GM20431 (cell line): ENCODE measurements at regions not wholly inside any gene's neighbourhood (a gene's known extent, or its start where the extent isn't known, plus 50 kb on each side); places are given as distances from the start of the nearest gene placed in this dataset.

Source experiments
- in situ Hi-C: fragments of 300-500 bp; cut with MseI, MboI; formaldehyde crosslinking; loops from one replicate; pipeline ENCODE4 v1.15.0; 2020; ENCODE audit warnings: low sequenced_read_pairs; ENCODE audit not compliant: unreplicated experiment

DNA sequence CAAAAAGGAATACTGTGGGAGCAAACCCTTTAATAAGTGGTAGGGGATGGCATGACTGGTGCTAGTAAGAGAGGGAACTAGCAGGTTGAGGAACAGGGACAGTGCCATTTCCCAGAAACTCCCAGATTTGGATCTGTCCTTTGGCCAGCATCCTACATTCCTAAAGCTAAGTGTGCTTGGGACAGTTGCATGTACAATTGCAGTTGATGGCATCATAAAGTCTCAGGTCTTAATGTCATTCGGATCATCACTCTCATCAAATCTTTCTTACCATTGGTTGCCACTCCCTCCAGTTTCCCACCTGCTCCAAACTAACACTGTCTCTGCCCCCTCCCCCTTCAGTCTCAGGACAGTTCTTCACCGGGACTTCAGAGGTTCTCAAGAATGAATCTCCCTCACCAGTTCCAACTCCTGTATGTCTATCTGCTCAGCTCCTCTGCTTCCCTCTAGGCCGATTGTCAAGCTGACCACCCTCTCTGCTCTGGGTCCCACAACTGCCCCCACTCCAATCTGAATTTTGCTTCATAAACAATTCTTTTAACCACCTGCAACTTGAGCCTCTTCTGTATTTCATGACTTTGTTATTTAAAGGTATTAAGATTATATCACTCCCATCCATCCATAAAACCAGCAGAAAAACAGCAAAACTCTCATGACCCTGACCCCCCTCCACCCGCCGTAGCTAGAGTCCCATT is 260.8 kb downstream of the CGGBP1 start:
- in situ Hi-C loops, result loop anchor here (25.0 kb wide), 1 partner anchor 189 kb away; no protein-coding TSS in a partner anchor

DNA sequence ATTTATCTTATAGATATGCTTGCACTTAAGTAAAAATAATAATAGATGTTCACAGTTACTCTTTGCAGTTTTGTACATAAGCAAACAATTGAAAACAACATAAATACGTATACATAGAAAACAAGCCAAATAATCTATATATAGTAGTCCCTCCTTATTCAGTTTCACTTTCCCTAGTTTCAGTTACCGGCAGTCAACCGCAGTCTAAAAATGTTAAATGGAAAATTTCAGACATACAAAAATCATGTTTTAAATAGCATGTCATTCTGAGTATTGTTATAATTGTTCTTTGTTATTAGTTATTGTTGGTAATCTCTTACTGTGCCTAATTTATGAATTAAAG is 262.0 kb downstream of the CGGBP1 start:
- in situ Hi-C loops, result loop anchor here (25.0 kb wide), 1 partner anchor 190 kb away; no protein-coding TSS in a partner anchor

DNA sequence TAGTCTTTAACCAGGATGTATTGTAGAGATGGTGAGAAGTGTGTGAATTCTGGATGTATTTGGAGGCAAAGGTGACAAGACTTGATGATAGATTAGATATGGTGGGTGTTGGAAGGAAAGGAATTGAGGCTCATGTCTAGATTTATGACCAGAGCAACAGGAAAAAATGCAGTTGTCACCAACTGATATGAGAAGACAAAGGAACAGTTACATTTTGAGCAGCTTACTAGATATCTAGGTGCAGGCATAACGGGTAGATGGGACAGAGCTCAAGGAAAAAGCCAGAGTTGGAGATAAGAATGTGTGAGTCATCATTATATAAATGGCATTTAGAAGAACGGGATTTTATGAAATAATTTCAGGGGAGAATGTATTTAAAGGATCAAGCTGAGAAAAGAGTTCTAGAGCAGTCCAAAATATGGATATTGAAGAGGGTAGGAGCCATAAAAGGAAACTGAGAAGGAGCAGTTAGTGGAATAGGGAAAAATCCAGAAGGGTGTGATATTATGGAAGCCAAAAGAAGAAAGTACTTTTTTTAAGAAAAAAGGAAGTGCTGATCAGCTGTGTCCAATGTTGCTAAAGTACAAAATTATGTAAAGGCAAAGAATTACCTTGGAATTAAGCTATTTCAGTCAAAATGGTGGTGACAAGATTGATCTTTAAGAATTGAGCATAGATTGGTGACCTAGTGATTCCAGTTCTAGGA is 262.5 kb downstream of the CGGBP1 start:
- in situ Hi-C loops, result loop anchor here (25.0 kb wide), 1 partner anchor 191 kb away; no protein-coding TSS in a partner anchor

DNA sequence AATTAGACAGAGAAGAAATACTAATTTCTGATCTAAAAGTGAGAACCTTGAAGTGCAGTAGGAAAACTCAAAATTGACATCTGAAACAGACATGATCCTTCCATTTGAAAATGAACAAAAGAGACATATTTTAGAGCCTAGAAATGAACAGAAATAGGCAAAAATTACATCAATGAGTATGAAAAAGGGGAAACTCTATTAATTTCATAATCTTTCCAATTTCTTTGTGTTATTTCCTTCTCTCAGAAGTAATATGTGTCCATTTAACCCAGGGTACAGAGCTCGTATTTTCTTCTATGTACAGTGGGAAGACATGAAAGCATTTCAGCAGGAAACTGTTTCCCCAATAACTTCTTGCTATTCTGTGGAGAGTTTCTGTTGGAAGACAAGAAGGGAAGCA is 263.1 kb downstream of the CGGBP1 start:
- in situ Hi-C loops, result loop anchor here (25.0 kb wide), 1 partner anchor 192 kb away; no protein-coding TSS in a partner anchor

DNA sequence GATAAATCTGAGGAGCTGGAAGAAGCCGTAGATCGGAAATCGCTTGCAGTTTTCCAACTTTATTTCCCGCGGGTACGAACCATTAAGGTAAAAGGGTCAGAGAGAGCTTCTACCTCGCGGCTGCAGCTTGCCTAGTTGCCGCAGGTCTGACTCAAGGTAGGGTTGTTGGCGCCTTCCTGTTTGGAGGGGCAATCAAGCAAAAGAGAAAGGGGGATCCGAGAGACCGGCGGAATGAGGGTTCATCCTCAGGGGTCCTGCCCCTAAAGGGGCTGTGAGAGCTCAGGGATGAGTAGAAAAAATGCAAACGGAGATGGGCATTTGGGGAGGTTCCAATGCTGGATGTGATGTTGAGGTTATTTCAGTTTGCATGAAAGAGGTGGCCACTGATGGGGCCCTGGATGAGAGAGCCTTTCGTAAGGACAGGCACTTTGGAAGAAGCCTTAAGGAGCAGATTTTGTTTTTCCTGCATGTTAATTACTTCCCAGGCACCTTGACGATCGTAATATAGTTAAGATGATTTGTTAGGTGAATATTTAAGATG is 265.4 kb downstream of the CGGBP1 start:
- in situ Hi-C loops, result loop anchor here (25.0 kb wide), 1 partner anchor 194 kb away; no protein-coding TSS in a partner anchor

DNA sequence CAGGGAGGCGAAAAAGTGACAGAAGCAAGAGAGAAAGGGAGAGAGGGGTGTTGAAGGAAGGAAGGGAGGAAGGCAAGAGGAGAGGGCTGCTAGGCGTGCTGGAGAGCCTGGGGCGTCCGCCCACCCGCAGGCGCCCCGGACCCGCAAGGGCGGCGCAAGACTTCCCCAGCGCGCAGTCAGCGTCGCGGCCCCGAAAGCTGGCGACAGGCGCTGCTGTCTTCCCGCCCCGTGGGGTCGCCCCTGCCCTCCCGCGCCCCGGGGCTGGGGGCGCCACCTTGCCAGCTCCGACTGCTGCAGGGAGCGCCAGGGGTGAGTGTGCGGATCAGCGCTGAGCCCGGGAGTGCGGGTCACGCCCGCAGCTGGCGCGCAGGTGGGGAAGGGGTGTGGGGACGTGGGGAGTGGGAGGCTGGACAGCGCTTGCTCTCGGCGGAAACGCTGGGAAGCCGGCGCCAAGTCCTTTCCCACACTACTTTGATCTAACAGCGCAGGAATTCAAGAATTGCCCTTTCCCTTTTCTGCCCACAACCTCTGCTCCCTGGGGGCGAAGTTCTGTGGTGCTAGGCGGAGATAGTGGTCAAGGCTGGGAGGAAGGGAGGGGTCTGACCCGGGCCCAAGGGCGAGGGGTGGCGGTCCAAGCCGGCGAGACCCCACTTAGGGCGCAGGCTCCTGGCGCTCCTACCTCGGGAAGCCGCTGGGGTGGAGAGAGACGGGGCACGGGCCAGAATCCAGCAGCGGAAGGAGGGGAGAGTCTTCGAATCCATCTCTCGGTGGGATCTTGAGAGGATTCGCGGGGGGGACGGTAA is 266.1 kb downstream of the CGGBP1 start, which contains the start of gene HTR1F:
Gene HTR1F, plus strand, starts transcription at position 173 of the 803 bp plus-strand sequence.
- in situ Hi-C loops, result loop anchor here (25.0 kb wide), 1 partner anchor 195 kb away; no protein-coding TSS in a partner anchor

DNA sequence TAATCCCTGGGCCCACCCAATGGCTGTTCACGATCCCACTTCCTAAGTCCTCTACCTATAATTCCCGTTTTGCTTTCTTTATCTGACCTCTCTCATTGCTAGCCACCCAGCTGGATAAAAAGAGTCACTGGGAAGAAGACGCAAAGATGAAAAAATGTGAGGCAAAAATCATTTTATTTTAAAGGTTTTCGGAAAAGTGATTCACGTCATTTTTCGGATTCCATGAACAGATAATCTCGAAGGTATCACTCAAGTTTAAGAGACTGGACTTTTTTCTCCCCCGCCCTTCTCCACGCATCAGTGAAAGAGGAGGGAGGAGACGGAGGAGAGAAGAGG is 266.6 kb downstream of the CGGBP1 start:
- in situ Hi-C loops, result loop anchor here (25.0 kb wide), 1 partner anchor 195 kb away; no protein-coding TSS in a partner anchor

DNA sequence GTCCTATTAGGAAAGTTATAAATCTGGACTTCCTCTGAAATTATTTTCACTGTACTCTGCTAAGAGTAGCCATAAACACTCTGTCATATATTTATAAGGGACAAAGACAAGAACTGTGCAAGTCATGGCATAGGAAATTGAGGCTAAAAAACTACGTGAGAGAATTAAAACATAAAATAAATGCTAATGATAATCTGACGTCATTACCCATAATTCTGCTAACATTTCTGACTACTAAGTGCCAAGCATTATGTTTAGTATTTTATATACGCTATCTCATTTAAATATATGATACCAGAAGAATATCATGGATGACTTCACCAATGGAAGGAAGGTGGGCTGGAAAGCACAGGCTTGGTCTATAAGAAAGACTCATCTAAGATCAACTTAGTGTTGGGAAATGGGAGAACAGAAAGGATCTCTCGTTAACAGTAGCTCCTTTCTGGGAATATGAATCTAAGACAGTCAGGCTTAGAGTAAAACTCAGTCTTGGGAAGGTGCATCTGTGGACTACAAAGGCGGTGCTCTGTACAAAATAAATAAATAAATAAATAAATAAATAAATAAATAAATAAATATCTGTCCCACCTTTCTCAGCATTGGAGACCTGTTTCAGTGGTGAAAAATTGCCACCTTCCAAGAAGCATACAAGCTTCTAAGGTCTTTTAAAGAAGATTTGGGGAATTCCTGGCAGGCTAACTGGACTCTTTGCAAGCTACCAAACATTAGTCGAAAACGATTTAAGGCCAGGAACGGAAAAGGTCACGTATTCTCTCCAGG is 267.4 kb downstream of the CGGBP1 start:
- in situ Hi-C loops, result loop anchor here (25.0 kb wide), 1 partner anchor 196 kb away; no protein-coding TSS in a partner anchor

DNA sequence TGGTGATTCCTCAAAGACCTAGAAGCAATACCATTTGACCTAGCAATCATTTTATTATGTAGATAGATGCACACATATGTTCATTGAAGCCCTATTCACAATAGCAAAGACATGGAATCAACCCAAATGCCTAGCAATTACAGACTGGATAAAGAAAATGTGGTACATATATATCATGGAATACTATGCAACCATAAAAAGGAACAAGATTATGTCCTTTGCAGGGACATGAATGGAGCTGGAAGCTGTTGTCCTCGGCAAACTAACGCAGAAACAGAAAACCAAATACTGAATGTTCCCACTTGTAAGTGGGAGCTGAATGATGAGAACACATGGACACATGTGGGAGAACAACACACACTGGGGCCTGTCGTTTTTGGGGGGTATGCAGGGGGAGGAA is 269.8 kb downstream of the CGGBP1 start:
- in situ Hi-C loops, result loop anchor here (25.0 kb wide), 1 partner anchor 198 kb away; no protein-coding TSS in a partner anchor

DNA sequence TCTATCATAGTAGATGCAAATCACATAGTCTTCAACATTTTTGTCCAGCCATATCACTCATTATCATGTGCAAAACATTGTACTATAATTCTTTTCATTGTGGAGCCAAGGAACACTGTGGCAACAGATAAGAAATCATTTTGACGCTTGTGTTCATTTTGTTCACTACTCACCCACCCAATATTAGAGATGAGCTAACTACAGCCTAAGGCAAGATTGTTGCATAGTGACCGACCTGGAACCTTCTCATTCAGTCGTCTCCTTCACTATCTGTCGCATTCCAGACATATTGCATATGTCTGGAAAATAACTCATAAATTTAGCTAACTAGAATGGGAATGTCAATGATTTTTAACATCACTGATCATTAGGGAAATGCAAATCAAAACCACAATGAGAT is 270.3 kb downstream of the CGGBP1 start:
- in situ Hi-C loops, result loop anchor here (25.0 kb wide), 1 partner anchor 199 kb away; no protein-coding TSS in a partner anchor

DNA sequence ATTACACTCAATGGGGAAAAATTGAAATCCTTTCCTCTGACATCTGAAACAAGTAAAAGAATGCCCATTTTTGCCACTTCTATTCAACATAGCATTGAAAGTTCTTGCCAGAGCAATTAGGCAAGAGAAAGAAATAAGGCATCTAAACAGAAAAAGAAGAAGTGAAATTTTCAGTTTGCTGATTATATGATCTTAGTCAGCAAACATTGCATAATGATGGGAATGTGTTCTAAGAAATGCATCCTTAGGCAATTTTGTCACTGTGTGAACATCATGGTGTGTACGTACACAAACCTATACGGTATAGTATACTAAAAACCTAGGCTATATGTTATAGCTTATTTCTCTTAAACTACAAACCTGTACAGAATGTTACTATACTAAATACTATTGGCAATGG is 278.0 kb downstream of the CGGBP1 start:
- in situ Hi-C loops, result loop anchor here (25.0 kb wide), 1 partner anchor 206 kb away; no protein-coding TSS in a partner anchor

DNA sequence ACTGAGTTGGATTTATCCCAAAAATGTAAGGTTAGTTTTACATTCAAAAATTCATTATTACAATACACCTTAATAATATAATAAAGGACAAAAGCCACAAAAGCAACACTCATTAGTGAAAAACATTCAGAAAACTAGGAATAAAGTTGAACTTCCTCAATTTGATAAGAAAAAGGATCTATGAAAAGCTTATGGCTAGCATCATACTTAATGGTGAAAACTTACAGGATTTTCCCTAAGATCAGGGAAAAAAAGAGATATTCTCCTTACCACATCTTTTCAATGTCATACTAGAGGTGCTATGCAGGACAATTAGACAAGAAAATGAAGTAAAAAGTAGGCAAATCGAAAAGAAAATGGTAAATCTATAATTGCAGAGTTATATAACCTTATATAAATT is 279.9 kb downstream of the CGGBP1 start:
- in situ Hi-C loops, result loop anchor here (25.0 kb wide), 1 partner anchor 208 kb away; no protein-coding TSS in a partner anchor

DNA sequence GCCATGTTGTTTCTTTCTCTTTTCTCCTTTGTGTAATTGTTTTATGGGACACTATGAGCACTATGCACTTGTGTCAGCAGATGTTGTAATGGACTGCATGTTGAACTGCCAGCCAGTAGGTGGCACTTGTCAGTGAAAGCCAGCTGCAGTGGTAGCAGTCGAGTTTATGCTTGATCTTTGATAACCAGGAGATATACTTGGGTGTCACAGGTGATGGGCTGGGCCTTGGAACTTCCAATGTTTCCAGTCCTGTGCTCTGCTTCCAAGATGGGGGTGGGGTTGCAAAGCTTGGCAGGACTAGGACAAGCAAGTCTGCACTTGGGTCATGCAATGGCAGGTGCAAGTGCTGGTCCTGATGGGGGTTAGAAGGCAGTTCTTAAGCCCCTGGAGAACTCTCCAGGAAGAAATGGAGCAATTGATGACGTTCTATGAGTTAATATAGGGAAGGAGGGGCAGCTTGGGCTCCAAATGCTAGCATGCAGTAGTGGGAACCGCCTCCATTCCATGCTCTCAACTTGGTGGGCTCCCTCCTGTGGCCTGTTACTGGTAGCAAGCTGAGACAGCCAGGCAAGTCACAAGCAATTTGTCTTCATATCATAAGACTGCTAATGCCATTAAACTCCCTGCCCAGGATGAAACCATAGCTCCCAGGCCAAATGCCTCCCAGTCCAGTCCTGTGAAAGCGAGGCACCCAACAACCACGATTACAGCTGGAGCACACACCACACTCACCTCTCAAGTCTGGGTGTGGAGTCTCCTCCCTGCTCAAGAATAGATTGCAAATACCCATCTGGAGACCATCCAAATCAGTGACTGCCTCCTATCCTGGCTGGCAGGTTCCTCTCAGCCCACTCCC is 287.2 kb downstream of the CGGBP1 start:
- in situ Hi-C loops, result no loop called here

DNA sequence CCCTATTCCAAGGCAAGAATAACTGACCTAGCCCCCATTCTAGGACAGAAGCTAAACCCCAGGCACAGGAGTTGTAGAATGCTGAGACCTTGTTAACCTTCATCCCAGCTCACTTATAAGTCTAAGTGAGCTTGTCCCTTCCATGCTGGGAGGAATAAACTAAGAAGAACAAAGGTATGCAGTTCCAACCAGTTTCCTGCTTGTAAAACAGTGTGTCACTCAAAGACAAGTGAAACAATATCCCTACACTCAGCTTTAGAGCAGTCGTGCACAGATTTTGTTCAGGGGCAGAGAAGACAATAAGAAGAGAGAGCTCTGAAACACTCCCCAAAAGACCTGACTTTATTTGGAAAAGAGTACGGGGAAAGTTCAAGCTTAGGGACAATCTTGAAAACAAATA is 292.1 kb downstream of the CGGBP1 start:
- in situ Hi-C loops, result no loop called here

DNA sequence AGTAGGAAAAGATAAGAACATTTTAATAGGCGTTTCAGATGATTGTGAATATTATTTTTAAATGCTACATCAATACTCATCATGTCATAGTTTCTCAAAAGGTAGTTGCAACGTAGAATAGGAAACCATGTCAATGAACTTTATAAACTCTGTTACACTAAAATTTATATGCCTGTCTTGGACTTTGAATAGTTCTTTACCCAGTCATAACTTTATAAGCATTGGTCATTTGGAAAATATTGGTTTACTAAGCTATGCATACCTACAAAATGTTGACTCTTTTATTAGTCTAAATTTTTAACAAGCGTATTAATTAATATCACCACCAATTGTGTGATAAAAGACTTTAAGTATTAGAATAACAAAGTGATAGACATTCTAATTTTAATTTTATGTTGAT is 293.5 kb downstream of the CGGBP1 start:
- in situ Hi-C loops, result no loop called here

DNA sequence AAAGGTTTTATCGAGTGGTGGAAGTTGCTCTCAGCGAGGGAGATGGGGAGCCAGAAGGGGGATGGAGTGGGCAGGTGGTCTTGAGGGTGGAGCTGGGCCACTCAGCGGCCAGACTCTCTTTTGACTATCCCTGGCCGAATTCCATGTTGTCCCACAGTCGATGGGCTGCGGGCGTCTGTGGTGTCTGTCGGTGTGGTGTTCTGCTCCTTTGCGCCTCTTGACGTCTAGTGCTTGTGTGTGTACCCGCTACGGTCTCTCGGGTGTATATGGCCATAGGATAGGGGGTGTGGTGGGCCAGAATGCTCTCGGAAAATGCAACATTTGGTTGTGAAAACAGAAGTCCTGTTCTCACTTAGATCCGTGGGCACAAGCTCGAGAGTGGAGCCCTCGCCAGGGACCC is 297.0 kb downstream of the CGGBP1 start:
- in situ Hi-C loops, result no loop called here

DNA sequence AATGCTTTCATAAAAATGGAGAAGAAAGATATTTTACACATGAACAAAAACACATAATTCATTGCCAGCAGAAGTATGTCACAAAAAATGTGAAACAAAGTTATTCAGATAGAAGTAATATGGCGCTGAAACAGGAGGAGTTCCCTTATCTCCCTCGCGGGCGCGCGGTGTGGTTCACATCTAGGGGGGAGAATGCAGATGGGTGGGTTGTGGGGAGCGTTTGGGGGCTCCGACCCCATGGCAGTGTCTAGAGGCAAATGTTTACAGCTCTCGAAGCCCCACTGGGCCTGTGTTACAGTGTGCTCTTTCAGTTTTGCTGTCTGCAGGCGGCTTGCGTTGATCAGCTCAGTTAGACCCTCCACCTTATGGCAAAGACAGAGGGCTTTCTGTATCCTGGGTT is 297.5 kb downstream of the CGGBP1 start:
- in situ Hi-C loops, result no loop called here

DNA sequence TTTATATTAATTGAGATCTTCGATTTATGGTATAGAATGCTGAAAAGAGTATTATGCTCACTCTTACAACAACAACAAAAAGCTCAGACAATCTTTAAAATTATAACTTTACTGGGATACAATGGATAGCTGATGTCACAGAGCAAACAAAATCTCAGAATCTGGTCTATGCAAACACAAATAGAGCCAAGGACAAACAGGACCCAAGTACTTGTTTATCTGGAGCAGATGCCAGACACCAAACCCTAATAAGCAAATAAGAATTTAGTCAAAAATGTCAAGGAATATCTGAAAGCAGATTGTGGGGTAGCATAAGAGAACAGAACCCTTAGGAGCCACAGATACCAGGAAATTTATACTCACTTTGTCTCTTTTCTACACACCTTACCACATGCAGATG is 302.2 kb downstream of the CGGBP1 start:
- in situ Hi-C loops, result no loop called here
